HepG2 (cell line): ENCODE measurements at regions not wholly inside any gene's neighbourhood (a gene's known extent, or its start where the extent isn't known, plus 50 kb on each side); places are given as distances from the start of the nearest gene placed in this dataset.

ENCODE experiments used
- ATAC-seq: fragments of 200-7000 bp; cut with Tn5 transposase; 3 replicates; pipeline ENCODE4 v1.9.1; 2020; ENCODE audit warnings: mild to moderate bottlenecking, moderate library complexity
- BruUV-seq: library from RNA; stranded (reverse); fragments of 400-500 nt; replicated peaks from 2 replicates; lab custom pipeline; 2021; lab: Mats Ljungman, UMichigan
- CTCF ChIA-PET: fragments of 300-600 bp; formaldehyde crosslinking; extraction: SDS; loops from one replicate; lab custom pipeline; 2021; ENCODE audit warnings: low total read pairs, inconsistent platforms, low intra/inter-chr PET ratio; lab: Yijun Ruan, JAX
- POLR2A ChIA-PET: fragments of 350-600 bp; sonication (Branson Sonifier 250); formaldehyde crosslinking; loops from one replicate; lab custom pipeline; 2020; ENCODE audit warnings: antibody characterized with exemption, inconsistent platforms; lab: Yijun Ruan, JAX
- DNase-seq: peaks from one replicate; pipeline ENCODE4 v3.0.0-alpha.2; 2015; ENCODE audit warnings: low spot score
- FAIRE-seq: peaks from 3 replicates; lab custom pipeline; 2011; peaks lifted over from hg19 to GRCh38; lab: Jason Lieb, UNC
- H2AFZ ChIP-seq: one replicate; pipeline ENCODE4 v1.6.1; 2011; ENCODE audit warnings: low read length, inconsistent platforms
- H3K27ac ChIP-seq: fragments of 300-600 bp; 3 replicates; pipeline ENCODE4 v1.8.0; 2011; ENCODE audit warnings: mixed run types, mild to moderate bottlenecking, mixed read lengths, low read length, inconsistent platforms; ENCODE audit not compliant: insufficient read depth; ENCODE audit errors: extremely low read length
- H3K27me3 ChIP-seq, 2 experiments: fragments of 200-600 bp in 1 of 2; 2 replicates in 1 of 2; 3 replicates in 1 of 2; pipeline versions ENCODE4 v1.6.0 to v1.8.0; 2011; ENCODE audit warnings: low read length in 2 of 2, mild to moderate bottlenecking in 2 of 2, moderate library complexity in 2 of 2, inconsistent platforms in 1 of 2; ENCODE audit not compliant: insufficient read depth in 2 of 2, control insufficient read depth in 1 of 2
- H3K36me3 ChIP-seq, 2 experiments: fragments of 200-600 bp in 1 of 2; replicated peaks in 1 of 2; 2 replicates in 1 of 2; 3 replicates in 1 of 2; pipeline versions ENCODE4 v1.5.1 to v1.8.0; 2011; ENCODE audit warnings: low read length in 2 of 2, inconsistent platforms in 1 of 2; ENCODE audit not compliant: insufficient read depth in 2 of 2, control insufficient read depth in 1 of 2
- H3K4me1 ChIP-seq: 2 replicates; pipeline ENCODE4 v1.5.1; 2012; ENCODE audit warnings: low read length, inconsistent platforms; ENCODE audit not compliant: insufficient read depth
- H3K4me2 ChIP-seq: 2 replicates; pipeline ENCODE4 v1.6.0; 2011; ENCODE audit warnings: low read depth, low read length, inconsistent platforms
- H3K4me3 ChIP-seq, 3 experiments: fragments of 200-600 bp in 1 of 3; sonication (generic), shearing (Covaris generic) in 1 of 3; replicated peaks in 1 of 3; 2 replicates each; pipeline ENCODE4 v1.5.1; 2011 to 2016; ENCODE audit warnings: low read length in 3 of 3, inconsistent platforms in 2 of 3, low read depth in 2 of 3, mild to moderate bottlenecking in 2 of 3, control low read depth in 1 of 3, mixed read lengths in 1 of 3; ENCODE audit not compliant: insufficient read depth in 1 of 3
- H3K79me2 ChIP-seq: one replicate; pipeline ENCODE4 v1.6.1; 2011; ENCODE audit warnings: low read length, inconsistent platforms; ENCODE audit not compliant: insufficient read depth
- H3K9ac ChIP-seq: 2 replicates; pipeline ENCODE4 v1.6.0; 2011; ENCODE audit warnings: mild to moderate bottlenecking, low read depth, low read length, inconsistent platforms; ENCODE audit not compliant: insufficient read depth
- H3K9me3 ChIP-seq: 2 replicates; pipeline ENCODE4 v1.5.1; 2012; ENCODE audit warnings: mild to moderate bottlenecking, low read length
- H4K20me1 ChIP-seq: 2 replicates; pipeline ENCODE4 v1.6.0; 2011; ENCODE audit warnings: inconsistent platforms, mild to moderate bottlenecking, low read length, moderate library complexity; ENCODE audit not compliant: insufficient read depth
- EEA1 ChIP-seq: sonication (generic); formaldehyde crosslinking; IDR thresholded peaks from 2 replicates; pipeline ENCODE4 v1.5.1; 2020; ENCODE audit warnings: mild to moderate bottlenecking, missing genetic modification reagents, borderline replicate concordance
- ELF1 ChIP-seq: sonication (generic); formaldehyde crosslinking; IDR thresholded peaks from 2 replicates; pipeline ENCODE4 v1.4.0; 2020; ENCODE audit warnings: missing genetic modification reagents
- IKZF5 ChIP-seq: IDR thresholded peaks from 2 replicates; pipeline ENCODE4 v1.6.1; 2018; ENCODE audit warnings: missing genetic modification reagents, mild to moderate bottlenecking, missing compliant biosample characterization
- MED1 ChIP-seq: sonication (generic); formaldehyde crosslinking; IDR thresholded peaks from 2 replicates; pipeline ENCODE4 v1.4.0; 2020; ENCODE audit warnings: missing genetic modification reagents
- NR2F6 ChIP-seq, 2 experiments: IDR thresholded peaks; 2 replicates each; pipeline ENCODE4 v1.6.1; 2016; ENCODE audit warnings: antibody characterized with exemption in 1 of 2, mild to moderate bottlenecking in 1 of 2
- SOX13 ChIP-seq, 3 experiments: fragments of 450-650 bp in 1 of 3; sonication (generic) in 1 of 3; formaldehyde crosslinking in 1 of 3; IDR thresholded peaks in 2 of 3; conservative IDR thresholded peaks in 1 of 3; 2 replicates each; pipeline versions ENCODE4 v1.5.0 to v1.6.1; 2016 to 2020; ENCODE audit warnings: antibody characterized with exemption in 1 of 3, mild to moderate bottlenecking in 1 of 3, missing compliant biosample characterization in 1 of 3, missing genetic modification reagents in 1 of 3, moderate library complexity in 1 of 3
- THAP9 ChIP-seq: sonication (generic); formaldehyde crosslinking; IDR thresholded peaks from 2 replicates; pipeline ENCODE4; 2020; ENCODE audit warnings: missing genetic modification reagents, mild to moderate bottlenecking, borderline replicate concordance
- ZFY ChIP-seq: sonication (generic); formaldehyde crosslinking; IDR thresholded peaks from 2 replicates; pipeline ENCODE4 v1.4.0; 2020; ENCODE audit warnings: missing genetic modification reagents
- ZNF263 ChIP-seq: sonication (generic); formaldehyde crosslinking; IDR thresholded peaks from 2 replicates; pipeline ENCODE4 v1.4.0; 2020; ENCODE audit warnings: missing genetic modification reagents
- ZNF567 ChIP-seq: sonication (generic); formaldehyde crosslinking; IDR thresholded peaks from 2 replicates; pipeline ENCODE4 v1.8.1; 2023; ENCODE audit warnings: mild to moderate bottlenecking, missing genetic modification reagents, borderline replicate concordance
- ZNF740 ChIP-seq: sonication (generic); formaldehyde crosslinking; IDR thresholded peaks from 2 replicates; pipeline ENCODE4 v1.4.0; 2020; ENCODE audit warnings: missing genetic modification reagents
- WGBS: methylation state at CpG from one replicate; pipeline ENCODE4 v1.1.6; 2017; ENCODE audit warnings: low lambda C conversion rate; 5-methylcytosine and 5-hydroxymethylcytosine counted together
- in situ Hi-C: cut with HindIII; loops from 2 replicates; pipeline ENCODE4 v1.10.0; 2017; ENCODE audit warnings: low pct_unique_long_range_greater_than_20kb; ENCODE audit not compliant: extremely low pct_ligation_motif_present
- intact Hi-C: fragments of 100-400 bp; cut with micrococcal nuclease; formaldehyde crosslinking; loops from one replicate; pipeline ENCODE4 v1.10.0; 2022; ENCODE audit not compliant: unreplicated experiment
- TF ChIP-seq, protein P1 (sequence below): IDR thresholded peaks from 2 replicates; pipeline ENCODE4 v1.6.1; 2018; ENCODE audit warnings: missing genetic modification reagents
- TF ChIP-seq, protein P2 (sequence below): sonication (generic); formaldehyde crosslinking; IDR thresholded peaks from 2 replicates; pipeline ENCODE4 v1.4.0; 2020; ENCODE audit warnings: missing genetic modification reagents

DNA sequence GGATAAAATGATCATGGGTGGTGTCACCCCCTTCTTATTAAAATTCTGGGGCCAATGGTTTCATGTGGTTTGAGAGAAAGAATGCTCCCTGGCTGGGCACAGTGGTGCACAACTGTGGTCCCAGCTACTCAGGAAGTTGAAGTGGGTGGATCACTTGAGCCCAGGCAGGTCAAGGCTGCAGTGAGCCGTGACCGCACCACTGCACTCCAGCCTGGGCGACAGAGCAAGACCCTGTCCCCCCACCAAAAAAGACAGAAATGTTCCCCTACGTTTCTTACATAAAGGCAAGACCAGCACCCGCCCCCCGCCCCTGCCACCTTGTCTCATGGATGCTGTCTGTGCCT, 53.0 kb upstream of the ID2 start (continued):
- TF ChIP-seq IKZF5 (CRISPR knock-in tag) (no peak), ELF1 (no peak), ZNF740 (CRISPR knock-in tag) (peak; percentile 0; the same call in 1 of the 2 replicates), MED1 (0 out of 2 replicates have a peak, but pooled peaks have one; percentile 5), ZNF263 (CRISPR knock-in tag) (peak; percentile 35; the same call in 1 of the 2 replicates), NR2F6 (IDR thresholded peaks at IDR 0.05) (no peak; the same call in 1 of the 2 replicates), NR2F6 (CRISPR knock-in tag; IDR thresholded peaks at IDR 0.05) (peak; percentile 30; the same call in 1 of the 2 replicates), ZFY (CRISPR knock-in tag) (0 out of 2 replicates have a peak, but pooled peaks have one; percentile 8), ZNF567 (CRISPR knock-in tag) (no peak)
- TF ChIP-seq, all 625 proteins: peak for 11

- no peaks in the 10 kb centered on the region for H3K9me3 ChIP-seq
- no peak overlapping the region for H3K9ac ChIP-seq
- ATAC-seq (no peak), DNase-seq (no peak), FAIRE-seq (no peak)
- no TSS peak for BruUV-seq
- H3K27me3 ChIP-seq: no peaks in the 10 kb centered on the region; a peak in 1 of 5 replicates
- peaks cover 100% of the 10 kb centered on the region for H3K4me1 ChIP-seq
- no peak overlapping the region; the same call in 1 of the 2 replicates for H3K4me2 ChIP-seq
- WGBS: 51% methylated on average over 4 of the region's 4 CpGs
- POLR2A ChIA-PET: interaction anchor here (5.9 to 8.4 kb wide), 3 partner anchors 18 to 55 kb away, joined by 70 to 354 read pairs (median 112); partner anchors contain the start of gene ID2
- intact Hi-C loops (loop anchor here (10.0 kb wide), 1 partner anchor 215 kb away; no protein-coding TSS in a partner anchor), in situ Hi-C loops (loop anchor here (5.0 kb wide), 1 partner anchor 48 kb away; no protein-coding TSS in a partner anchor)
- peak overlapping the region; percentile 16 for H3K27ac ChIP-seq
- H3K4me3 ChIP-seq: no peak overlapping the region
- peaks cover 21% of the 10 kb centered on the region for H3K79me2 ChIP-seq
- H2AFZ ChIP-seq: no peak overlapping the region
- no peaks in the 10 kb centered on the region for H3K36me3 ChIP-seq
- CTCF ChIA-PET: no interaction called here
- H4K20me1 ChIP-seq: no peaks in the 10 kb centered on the region
- TF ChIP-seq, protein P1, sequence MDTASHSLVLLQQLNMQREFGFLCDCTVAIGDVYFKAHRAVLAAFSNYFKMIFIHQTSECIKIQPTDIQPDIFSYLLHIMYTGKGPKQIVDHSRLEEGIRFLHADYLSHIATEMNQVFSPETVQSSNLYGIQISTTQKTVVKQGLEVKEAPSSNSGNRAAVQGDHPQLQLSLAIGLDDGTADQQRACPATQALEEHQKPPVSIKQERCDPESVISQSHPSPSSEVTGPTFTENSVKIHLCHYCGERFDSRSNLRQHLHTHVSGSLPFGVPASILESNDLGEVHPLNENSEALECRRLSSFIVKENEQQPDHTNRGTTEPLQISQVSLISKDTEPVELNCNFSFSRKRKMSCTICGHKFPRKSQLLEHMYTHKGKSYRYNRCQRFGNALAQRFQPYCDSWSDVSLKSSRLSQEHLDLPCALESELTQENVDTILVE (CRISPR knock-in tag): no peak
- TF ChIP-seq, protein P2, sequence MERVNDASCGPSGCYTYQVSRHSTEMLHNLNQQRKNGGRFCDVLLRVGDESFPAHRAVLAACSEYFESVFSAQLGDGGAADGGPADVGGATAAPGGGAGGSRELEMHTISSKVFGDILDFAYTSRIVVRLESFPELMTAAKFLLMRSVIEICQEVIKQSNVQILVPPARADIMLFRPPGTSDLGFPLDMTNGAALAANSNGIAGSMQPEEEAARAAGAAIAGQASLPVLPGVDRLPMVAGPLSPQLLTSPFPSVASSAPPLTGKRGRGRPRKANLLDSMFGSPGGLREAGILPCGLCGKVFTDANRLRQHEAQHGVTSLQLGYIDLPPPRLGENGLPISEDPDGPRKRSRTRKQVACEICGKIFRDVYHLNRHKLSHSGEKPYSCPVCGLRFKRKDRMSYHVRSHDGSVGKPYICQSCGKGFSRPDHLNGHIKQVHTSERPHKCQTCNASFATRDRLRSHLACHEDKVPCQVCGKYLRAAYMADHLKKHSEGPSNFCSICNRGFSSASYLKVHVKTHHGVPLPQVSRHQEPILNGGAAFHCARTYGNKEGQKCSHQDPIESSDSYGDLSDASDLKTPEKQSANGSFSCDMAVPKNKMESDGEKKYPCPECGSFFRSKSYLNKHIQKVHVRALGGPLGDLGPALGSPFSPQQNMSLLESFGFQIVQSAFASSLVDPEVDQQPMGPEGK (CRISPR knock-in tag): peak; percentile 73; the same call in 1 of the 2 replicates
- TF ChIP-seq SOX13 (IDR thresholded peaks at IDR 0.05) (no peak), SOX13 (CRISPR knock-in tag; conservative IDR thresholded peaks at IDR 0.05 in 1 of 2, IDR thresholded peaks at IDR 0.05 in 1 of 2) (0 out of 4 replicates have a peak, but pooled peaks of 1 of the 2 experiments have one; percentile 6), THAP9 (CRISPR knock-in tag) (peak; percentile 55; the same call in 1 of the 2 replicates), EEA1 (CRISPR knock-in tag) (no peak)
Observed at GRCh38 chr2:8629402-8629801, 52.5 kb upstream of the ID2 start.
